Psoas muscle (tissue), 7 donors: ENCODE measurements at regions not wholly inside any gene's neighbourhood (a gene's known extent, or its start where the extent isn't known, plus 50 kb on each side); places are given as distances from the start of the nearest gene placed in this dataset.

Experiments
- ATAC-seq, 4 donors: fragments of 200-7000 bp; cut with Tn5 transposase; one replicate each; pipeline ENCODE4 v1.9.1; 2020; ENCODE audit warnings: moderate library complexity in 3 of 4, mild to moderate bottlenecking in 2 of 4
- DNase-seq, 2 donors: peaks; one replicate each; pipeline ENCODE4 v3.0.0-alpha.2; 2020
- H3K27ac ChIP-seq: fragments of 200-600 bp; one replicate; pipeline ENCODE4 v1.8.0; 2022
- H3K27me3 ChIP-seq, 3 donors: fragments of 200-600 bp in 1 of 3; one replicate each; pipeline versions ENCODE4 v1.6.1 to v1.8.0; 2013 to 2022; ENCODE audit warnings: low read length in 2 of 3, mild to moderate bottlenecking in 2 of 3, moderate library complexity in 1 of 3; ENCODE audit not compliant: insufficient read depth in 3 of 3
- H3K36me3 ChIP-seq, 2 donors: fragments of 200-600 bp in 1 of 2; one replicate each; pipeline versions ENCODE4 v1.6.1 to v1.8.0; 2013 to 2022; ENCODE audit warnings: low read depth in 1 of 2, mild to moderate bottlenecking in 1 of 2, moderate library complexity in 1 of 2; ENCODE audit not compliant: insufficient read depth in 1 of 2
- H3K4me1 ChIP-seq: fragments of 200-600 bp; one replicate; pipeline ENCODE4 v1.8.0; 2022
- H3K4me3 ChIP-seq: fragments of 200-600 bp; one replicate; pipeline ENCODE4 v1.8.0; 2022; ENCODE audit warnings: mild to moderate bottlenecking
- H3K9me3 ChIP-seq: fragments of 200-600 bp; one replicate; pipeline ENCODE4 v1.8.0; 2022
- CTCF ChIP-seq: fragments of 200-600 bp; IDR thresholded peaks from one replicate; pipeline ENCODE4 v1.8.0; 2022; ENCODE audit warnings: antibody characterized with exemption
- WGBS, 3 donors: extraction: QIAGEN DNeasy Blood & Tissue Kit; methylation state at CpG; one replicate each; pipeline versions ENCODE4 v1.1.6 to v1.1.7; 2013; 5-methylcytosine and 5-hydroxymethylcytosine counted together
- intact Hi-C, 2 donors: fragments of 100-400 bp; cut with DNase I; formaldehyde crosslinking; loops; one replicate each; pipeline versions ENCODE4 v1.11.0 to v1.14.2; 2022
- donor health status: healthy with polysubstance abuse.
- donor health status: DM: no; HTN: no; CAD: no; lungs with moderate emphysema.
- donor health status: Bipolar disorder and iron deficiency.
- donor health status: healthy.
- donor health status: DM: yes; HTN: yes; CAD: no.
- donor health status: DM: no; HTN: no; CAD: no.
- donor health status: DM: yes; HTN: yes; CAD: no.

DNA sequence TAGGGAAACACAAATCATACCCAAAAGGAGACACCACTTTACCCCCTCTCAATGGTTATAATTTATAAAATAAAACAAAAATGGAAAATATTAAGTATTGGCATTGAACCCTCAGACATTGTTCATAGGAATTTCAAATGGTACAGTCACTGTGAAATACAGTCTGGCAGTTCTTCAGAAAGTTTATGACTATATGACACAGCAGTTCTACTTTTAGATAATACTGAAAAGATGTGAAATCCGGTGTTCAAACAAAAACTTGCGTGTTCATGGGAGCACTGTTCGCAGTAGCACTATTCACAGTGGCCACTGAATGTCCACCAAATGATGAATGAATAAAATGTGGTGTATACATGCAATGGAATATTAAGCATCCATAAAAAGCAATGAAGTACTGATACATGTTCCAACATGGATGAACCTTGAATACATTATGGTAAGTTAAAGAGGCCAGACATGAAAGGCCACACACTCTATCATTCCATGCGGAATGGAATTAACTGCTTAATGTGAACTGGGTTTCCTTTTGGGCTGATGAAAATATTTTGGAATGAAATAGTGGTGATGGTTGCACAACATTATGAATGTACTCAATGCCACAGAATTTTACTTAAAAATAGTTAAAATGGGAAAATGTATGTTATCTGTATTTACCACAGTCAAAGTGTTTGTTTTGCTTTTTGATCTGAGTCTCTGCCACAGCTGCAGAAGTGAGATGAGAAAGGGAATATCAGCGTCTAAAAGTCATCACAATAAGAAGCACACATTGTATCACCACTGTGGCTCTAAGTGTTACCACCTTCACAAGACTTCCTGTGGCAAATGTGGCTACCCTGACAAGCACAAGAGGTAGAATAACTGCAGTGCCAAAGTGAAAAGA is 864.6 kb downstream of the SUCLG1 start:
- DNase-seq (no peak), ATAC-seq (no peak)
- intact Hi-C loops, result no loop called here
- H3K9me3 ChIP-seq, result no peaks in the 10 kb centered on the region
- H3K4me3 ChIP-seq, result no peak overlapping the region
- no peak overlapping the region for H3K27ac ChIP-seq
- H3K27me3 ChIP-seq, result no peaks in the 10 kb centered on the region
- no peak for TF ChIP-seq CTCF
- no peaks in the 10 kb centered on the region for H3K4me1 ChIP-seq
- WGBS, 3 donors, result 73 to 81% (median 76%) methylated on average over 5 of the region's 5 CpGs
- no peaks in the 10 kb centered on the region for H3K36me3 ChIP-seq

GRCh38 chr2:83587309-83587708 is 871.8 kb downstream of the SUCLG1 start:
- H3K27me3 ChIP-seq, result no peaks in the 10 kb centered on the region
- DNase-seq (no peak), ATAC-seq (no peak)
- H3K4me1 ChIP-seq, result no peaks in the 10 kb centered on the region
- intact Hi-C loops, result no loop called here
- H3K9me3 ChIP-seq, result no peaks in the 10 kb centered on the region
- H3K27ac ChIP-seq, result no peak overlapping the region
- 83 to 89% (median 89%) methylated on average over 4 of the region's 4 CpGs for WGBS, 3 donors
- H3K36me3 ChIP-seq, result no peaks in the 10 kb centered on the region
- no peak for TF ChIP-seq CTCF
- no peak overlapping the region for H3K4me3 ChIP-seq

DNA sequence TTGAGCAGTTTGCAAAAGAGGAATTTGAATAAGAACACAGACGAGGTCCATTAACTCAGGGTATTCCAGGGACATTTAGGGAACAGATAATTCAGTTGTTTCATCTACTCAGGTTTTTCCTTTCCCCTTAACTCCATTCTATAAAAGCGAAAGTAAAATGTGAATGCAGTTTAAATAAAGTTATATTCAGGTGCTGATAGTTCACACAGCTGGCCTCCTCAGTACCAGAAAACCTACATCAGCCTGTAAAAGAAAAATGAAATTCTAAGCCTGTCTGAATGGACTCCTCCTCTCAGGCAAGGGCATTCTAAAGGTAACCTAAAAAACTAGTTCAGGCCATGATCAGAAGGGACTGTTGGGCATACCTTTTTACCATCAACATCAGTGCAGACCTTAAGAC is 873.8 kb downstream of the SUCLG1 start:
- ATAC-seq (no peak), DNase-seq (no peak)
- 73 to 76% (median 75%) methylated on average over 2 of the region's 2 CpGs for WGBS, 3 donors
- TF ChIP-seq CTCF, result no peak
- intact Hi-C loops, result no loop called here
- H3K27ac ChIP-seq, result no peak overlapping the region
- H3K9me3 ChIP-seq, result no peaks in the 10 kb centered on the region
- no peaks in the 10 kb centered on the region for H3K4me1 ChIP-seq
- H3K4me3 ChIP-seq, result no peak overlapping the region
- no peaks in the 10 kb centered on the region for H3K27me3 ChIP-seq
- H3K36me3 ChIP-seq, result no peaks in the 10 kb centered on the region

DNA sequence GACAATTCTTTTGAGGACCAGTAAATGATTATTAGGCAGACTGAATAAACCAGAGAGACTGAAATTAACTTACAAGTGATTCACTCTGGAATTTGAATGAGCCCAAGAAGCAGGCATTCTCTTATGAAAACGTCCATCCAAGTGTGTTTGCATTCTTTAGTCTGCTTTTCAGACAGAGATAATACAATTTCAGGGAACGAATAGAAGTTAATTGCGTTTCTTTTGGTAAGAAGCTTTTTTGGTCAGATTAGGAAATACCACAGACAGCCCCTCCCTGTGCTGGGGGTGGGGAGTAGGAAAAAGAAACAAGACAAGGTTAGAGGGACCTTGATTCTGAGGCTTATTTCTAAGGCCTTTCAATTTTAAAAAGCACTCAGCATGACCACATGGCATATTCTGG is 874.4 kb downstream of the SUCLG1 start:
- WGBS, 3 donors, result 27 to 44% (median 32%) methylated on average over 3 of the region's 3 CpGs
- Histone ChIP-seq H3K27me3 (no peaks in the 10 kb centered on the region), H3K4me3 (no peak overlapping the region), H3K36me3 (no peaks in the 10 kb centered on the region), H3K4me1 (no peaks in the 10 kb centered on the region), H3K27ac (no peak overlapping the region), H3K9me3 (no peaks in the 10 kb centered on the region)
- intact Hi-C loops, result no loop called here
- DNase-seq (no peak), ATAC-seq (no peak)
- TF ChIP-seq CTCF, result no peak

DNA sequence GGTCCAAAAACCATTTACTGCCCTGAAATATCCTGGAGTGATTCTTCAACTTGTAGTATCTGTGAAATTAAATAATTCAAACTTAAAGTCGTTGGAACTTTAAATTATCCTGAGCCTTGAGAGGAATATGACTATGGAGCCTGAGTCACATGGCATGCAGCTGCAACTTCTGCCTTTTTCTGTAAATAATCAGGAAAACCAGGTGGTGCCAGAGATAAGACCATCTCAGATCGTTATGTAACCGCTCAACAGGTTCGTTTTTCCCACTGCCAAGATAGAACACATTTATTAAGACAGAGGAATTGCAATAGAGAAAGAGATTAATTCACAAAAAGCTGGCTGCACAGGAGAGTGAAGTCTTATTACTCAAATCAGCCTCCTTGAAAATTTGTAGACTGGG is 876.5 kb downstream of the SUCLG1 start:
- Histone ChIP-seq H3K9me3 (no peaks in the 10 kb centered on the region), H3K4me1 (no peaks in the 10 kb centered on the region), H3K36me3 (no peaks in the 10 kb centered on the region), H3K4me3 (no peak overlapping the region), H3K27ac (no peak overlapping the region), H3K27me3 (no peaks in the 10 kb centered on the region)
- ATAC-seq, result no peak
- DNase-seq, result no peak
- intact Hi-C loops, result no loop called here
- TF ChIP-seq CTCF, result no peak
- WGBS, 3 donors, result 51 to 56% (median 55%) methylated on average over 4 of the region's 4 CpGs
